ENCODE measurements at regions not wholly inside any gene's neighbourhood (a gene's known extent, or its start where the extent isn't known, plus 50 kb on each side); places are given as distances from the start of the nearest gene placed in this dataset.

DNA sequence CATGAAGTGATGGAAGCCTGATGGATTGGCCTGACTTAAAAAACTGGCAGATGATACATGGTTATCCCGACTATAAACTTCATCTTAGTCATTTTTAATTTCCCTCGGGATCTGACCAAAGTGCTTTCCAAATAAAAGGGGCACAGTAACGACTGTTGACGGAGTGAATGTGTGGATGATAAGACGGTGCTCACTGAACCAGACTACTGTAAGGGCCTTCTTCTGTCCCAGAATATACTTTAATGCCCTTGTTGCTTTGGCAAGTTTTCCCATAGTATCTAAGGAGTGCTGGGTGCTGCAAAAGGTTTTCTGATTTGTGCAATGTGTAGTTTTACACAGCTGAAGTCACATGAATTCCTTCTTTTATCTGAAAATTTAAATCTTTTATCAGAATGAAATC lies 373.5 kb downstream of the DSEL start:
- Histone ChIP-seq H2BK20ac (ENCODE audit: low read depth, low read length, poor library complexity, severe bottlenecking) (no peak overlapping the region), H2AK5ac (ENCODE audit: insufficient read length, low read length) (no peak overlapping the region), H4K20me1 (ENCODE audit: control insufficient read depth, insufficient read depth, insufficient read length) (no peaks in the 10 kb centered on the region), H3K79me2 (ENCODE audit: insufficient read depth, low read length) (no peaks in the 10 kb centered on the region), H3K14ac (ENCODE audit: insufficient read depth, low read length) (no peak overlapping the region), H4K5ac (ENCODE audit: insufficient read length, low read depth, low read length) (no peak overlapping the region), H2BK120ac (ENCODE audit: low read depth, low read length, poor library complexity, severe bottlenecking) (no peak overlapping the region), H3K18ac (ENCODE audit: insufficient read length, low read depth, low read length) (no peak overlapping the region), H2BK5ac (ENCODE audit: insufficient read length, low read length) (no peak overlapping the region), H2AFZ (ENCODE audit: low read length) (no peak overlapping the region), H4K8ac (replicated peaks; ENCODE audit: insufficient read length, low read depth, low read length) (no peak overlapping the region), H3K9ac (ENCODE audit: extremely low read depth, insufficient read length, low read length) (no peak overlapping the region), H4K91ac (ENCODE audit: insufficient read length, low read depth, low read length) (no peak overlapping the region), H2BK12ac (ENCODE audit: insufficient read length, low read depth, low read length) (no peak overlapping the region), H3K4ac (ENCODE audit: low read depth, low read length) (no peak overlapping the region), H3K79me1 (ENCODE audit: insufficient read depth, low read depth, low read length, poor library complexity, severe bottlenecking) (no peaks in the 10 kb centered on the region), H3K4me2 (ENCODE audit: insufficient read depth, insufficient read length, low read length) (no peak overlapping the region), H3K23ac (ENCODE audit: insufficient read length, low read depth, low read length) (no peak overlapping the region), H3K4me1 (ENCODE audit: insufficient read depth, low read length) (no peaks in the 10 kb centered on the region), H3K23me2 (ENCODE audit: insufficient read length, low read depth, low read length, poor library complexity, severe bottlenecking) (no peaks in the 10 kb centered on the region), H3K27ac (ENCODE audit: insufficient read length, low read depth, low read length) (no peak overlapping the region), H3T11ph (ENCODE audit: low read length) (no peak overlapping the region), H3K56ac (ENCODE audit: insufficient read length, low read depth, low read length) (no peak overlapping the region), H3K9me3 (ENCODE audit: control insufficient read depth, low read depth, low read length) (no peaks in the 10 kb centered on the region), H3K27me3 (ENCODE audit: insufficient read depth, low read length) (no peaks in the 10 kb centered on the region), H2BK15ac (ENCODE audit: low read depth, low read length) (no peak overlapping the region)
- Mint-ChIP-seq H3K36me3 (ENCODE audit: insufficient read depth in 1 of 3, low read depth in 3 of 3) (no peaks in the 10 kb centered on the region), H3K27ac (0 out of 7 replicates have a peak overlapping the region, but pooled peaks of 1 of the 3 experiments have one; percentile 16), H3K27me3 (ENCODE audit: low read depth) (no peaks in the 10 kb centered on the region), H3K4me3 (no peak overlapping the region), H3K9me3 (no peaks in the 10 kb centered on the region; a peak in 1 of 5 replicates), H3K4me1 (0 out of 4 replicates have a peak, but pooled peaks cover 0 to 3% of the 10 kb centered on the region in 2 experiments)
- TF ChIP-seq, protein P1, sequence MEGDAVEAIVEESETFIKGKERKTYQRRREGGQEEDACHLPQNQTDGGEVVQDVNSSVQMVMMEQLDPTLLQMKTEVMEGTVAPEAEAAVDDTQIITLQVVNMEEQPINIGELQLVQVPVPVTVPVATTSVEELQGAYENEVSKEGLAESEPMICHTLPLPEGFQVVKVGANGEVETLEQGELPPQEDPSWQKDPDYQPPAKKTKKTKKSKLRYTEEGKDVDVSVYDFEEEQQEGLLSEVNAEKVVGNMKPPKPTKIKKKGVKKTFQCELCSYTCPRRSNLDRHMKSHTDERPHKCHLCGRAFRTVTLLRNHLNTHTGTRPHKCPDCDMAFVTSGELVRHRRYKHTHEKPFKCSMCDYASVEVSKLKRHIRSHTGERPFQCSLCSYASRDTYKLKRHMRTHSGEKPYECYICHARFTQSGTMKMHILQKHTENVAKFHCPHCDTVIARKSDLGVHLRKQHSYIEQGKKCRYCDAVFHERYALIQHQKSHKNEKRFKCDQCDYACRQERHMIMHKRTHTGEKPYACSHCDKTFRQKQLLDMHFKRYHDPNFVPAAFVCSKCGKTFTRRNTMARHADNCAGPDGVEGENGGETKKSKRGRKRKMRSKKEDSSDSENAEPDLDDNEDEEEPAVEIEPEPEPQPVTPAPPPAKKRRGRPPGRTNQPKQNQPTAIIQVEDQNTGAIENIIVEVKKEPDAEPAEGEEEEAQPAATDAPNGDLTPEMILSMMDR (conservative IDR thresholded peaks at IDR 0.05): no peak
- WGBS (ENCODE audit: extremely low coverage, insufficient read length, low lambda C conversion rate): no CpG with 5 or more reads among the region's 5 CpGs
- no peak for DNase-seq
